GM19324 (cell line): ENCODE measurements at regions not wholly inside any gene's neighbourhood (a gene's known extent, or its start where the extent isn't known, plus 50 kb on each side); places are given as distances from the start of the nearest gene placed in this dataset.

ENCODE experiments used
- ATAC-seq: cut with Tn5 transposase; IDR thresholded peaks from one replicate; pipeline ENCODE4 v1.9.1; 2021; ENCODE audit warnings: mild to moderate bottlenecking, moderate library complexity; ENCODE audit not compliant: unreplicated experiment, low FRiP score

DNA sequence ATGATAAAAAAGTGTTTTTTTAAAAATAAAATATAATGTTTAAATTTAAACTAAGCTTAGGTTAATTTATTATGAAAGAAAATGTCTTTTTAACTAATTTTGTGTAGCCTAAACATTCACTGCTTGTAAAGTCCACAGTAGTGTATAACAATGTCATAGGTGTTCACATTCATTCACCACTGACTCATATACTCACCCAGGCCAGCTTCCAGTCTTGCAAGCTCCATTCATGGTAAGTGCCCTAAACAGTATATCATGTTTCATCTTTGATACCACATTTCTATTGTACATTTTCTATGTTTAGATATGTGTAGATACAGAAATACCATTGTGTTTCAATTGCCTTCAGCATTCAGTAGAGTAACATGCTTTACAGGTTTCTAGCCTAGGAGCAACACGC lies 530.3 kb downstream of the EPHA5 start:
- no peak for ATAC-seq

GRCh38 chr4:65126200-65126599 lies 544.1 kb downstream of the EPHA5 start:
- no peak for ATAC-seq

DNA sequence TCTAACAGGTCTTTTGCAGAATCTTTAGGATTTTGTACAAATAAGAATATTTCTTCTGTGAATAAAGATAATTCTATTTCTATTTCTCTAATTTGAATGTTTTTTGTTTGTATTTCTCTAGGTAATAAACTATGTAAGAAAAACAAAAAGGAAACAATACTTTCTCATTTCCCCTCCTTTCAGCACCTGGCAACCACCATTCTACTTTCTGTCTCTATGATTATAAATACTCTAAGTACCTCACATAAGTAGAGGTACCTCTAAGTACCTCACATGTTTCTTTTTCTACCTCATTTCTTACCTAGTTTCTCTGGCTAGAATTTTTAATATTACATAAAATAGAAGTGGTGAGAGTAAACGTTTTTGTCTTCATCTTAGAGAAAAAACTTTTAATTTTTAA lies 550.0 kb downstream of the EPHA5 start:
- no peak for ATAC-seq

- no peak for ATAC-seq
Measured at GRCh38 chr4:65102419-65102818, 567.9 kb downstream of the EPHA5 start.

GRCh38 chr4:65096630-65097029 lies 573.7 kb downstream of the EPHA5 start:
- no peak for ATAC-seq

DNA sequence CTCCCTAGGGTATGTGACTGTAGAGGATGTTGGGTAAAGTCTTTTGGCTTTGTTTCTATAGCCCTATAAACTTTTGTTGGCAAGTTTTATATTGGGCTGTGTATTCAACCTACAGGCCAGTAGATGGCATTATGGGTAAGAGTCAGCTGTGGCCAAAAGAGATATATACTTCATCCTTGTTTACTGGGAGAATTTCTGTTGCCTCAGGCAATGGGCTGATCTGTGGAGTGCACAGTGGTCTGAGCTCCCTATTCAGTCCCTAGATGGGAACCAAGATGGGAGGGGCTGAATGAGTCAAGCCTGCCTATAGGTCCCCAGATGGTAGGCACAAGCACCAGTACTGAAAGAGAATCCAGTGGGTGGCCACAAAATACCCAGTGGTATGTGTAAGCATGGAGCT lies 580.6 kb downstream of the EPHA5 start:
- no peak for ATAC-seq

DNA sequence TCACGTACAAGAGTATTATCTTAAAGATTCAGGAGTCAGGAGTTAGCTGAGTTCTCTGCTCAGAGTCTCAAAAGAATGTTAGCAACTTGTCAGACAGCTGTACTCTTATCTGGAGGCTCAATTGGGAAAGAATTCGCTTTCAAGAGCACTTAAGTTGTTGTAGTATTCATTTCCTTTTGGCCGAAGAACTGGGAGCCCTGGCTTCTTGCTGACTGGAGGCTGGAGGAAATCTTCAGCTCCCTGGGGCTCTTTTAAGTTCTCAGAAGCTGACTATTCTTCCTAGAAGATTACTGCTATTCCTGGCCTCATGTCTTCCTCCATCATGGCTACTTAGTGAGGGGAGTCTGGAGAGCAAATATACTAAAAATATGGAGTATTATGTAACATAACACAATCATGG lies 587.2 kb downstream of the EPHA5 start:
- no peak for ATAC-seq

GRCh38 chr4:65071564-65071963 lies 598.7 kb downstream of the EPHA5 start:
- no peak for ATAC-seq

DNA sequence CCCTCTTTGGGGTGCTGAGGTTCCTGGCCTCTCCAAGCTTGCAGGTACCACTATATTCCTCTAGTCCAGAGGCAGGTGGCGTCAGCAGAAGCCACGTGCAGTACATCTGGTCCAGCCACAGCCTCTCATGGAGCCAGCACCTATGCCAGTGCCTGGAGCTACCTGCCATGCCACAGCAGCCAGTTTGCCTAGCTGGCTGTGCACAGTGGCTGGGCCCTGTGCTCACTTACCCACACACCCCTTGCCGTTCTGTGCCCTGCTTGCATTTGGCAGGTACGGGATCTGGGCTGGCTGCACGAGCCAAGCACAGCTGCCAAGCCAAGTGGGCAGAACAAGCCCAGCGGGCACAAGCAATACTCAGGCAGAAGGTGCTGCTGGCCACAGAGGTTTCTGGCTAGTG lies 601.1 kb downstream of the EPHA5 start:
- no peak for ATAC-seq

GRCh38 chr4:65066106-65066505 lies 604.2 kb downstream of the EPHA5 start:
- no peak for ATAC-seq

GRCh38 chr4:65063601-65064000 lies 606.7 kb downstream of the EPHA5 start:
- no peak for ATAC-seq

- ATAC-seq: no peak
Measured at GRCh38 chr4:65050786-65051185, 619.5 kb downstream of the EPHA5 start.

DNA sequence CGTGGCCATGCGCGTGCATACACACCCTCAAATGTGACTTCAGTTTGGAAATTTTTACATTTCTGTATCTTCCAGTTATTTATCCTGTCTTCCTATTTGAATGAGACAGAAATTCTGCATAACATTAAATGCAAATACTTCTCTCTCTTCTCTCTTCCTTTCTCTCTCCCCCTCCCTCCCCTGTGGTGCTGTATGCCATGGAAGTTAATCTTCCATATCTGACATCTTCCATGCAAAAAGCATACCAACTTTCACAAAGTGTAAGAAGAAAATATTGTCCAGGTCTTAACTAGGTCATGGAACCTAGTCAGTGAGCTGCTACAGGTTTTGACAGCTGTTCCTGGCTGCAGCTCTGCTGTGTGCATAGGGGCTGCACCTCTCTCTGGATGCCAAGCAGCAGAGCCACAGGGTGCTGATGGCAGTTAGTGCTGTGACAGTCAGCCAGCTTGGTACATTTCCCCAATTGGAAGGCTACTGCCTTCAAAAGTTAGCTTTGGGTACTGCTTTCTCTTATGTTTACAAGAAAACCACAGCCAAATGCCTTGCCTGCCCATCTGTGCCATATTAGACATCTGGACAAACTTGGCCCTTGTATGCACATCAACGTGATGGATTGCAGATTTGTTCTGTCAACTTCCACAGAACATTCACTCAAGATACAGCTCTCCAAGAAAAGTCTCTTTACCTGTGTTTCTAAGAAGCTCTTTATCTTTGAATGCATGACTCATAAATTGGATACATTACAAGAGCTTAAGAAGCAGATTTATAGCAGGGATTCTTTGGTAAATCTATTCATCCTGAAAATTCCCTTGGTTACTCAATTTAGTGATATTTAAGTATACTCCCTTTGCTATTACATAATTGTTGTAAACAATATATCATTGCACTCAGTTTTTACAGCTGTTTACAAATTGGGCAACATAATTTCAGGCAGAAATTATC lies 623.8 kb downstream of the EPHA5 start:
- ATAC-seq: no peak

- no peak for ATAC-seq
Measured at GRCh38 chr4:65033899-65034298, 624.6 kb upstream of the TECRL start.

DNA sequence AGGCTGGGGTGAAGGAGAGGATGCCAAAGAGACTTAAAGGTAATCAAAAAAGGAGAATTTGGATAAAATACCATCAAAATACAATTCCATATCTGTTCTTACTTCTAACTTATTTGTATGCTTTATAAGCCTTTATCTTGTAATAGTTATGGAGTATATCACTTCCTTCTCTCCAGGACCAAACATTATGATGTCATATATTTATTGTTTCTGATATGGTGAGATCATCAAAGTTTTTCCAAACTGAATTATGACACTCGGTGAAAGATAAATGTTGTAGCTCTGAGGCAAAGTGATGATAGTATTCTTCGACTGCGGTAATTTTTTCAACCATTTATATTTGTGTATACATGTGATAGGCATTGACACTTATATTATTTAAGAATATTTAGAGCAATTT lies 619.3 kb upstream of the TECRL start:
- ATAC-seq: no peak

DNA sequence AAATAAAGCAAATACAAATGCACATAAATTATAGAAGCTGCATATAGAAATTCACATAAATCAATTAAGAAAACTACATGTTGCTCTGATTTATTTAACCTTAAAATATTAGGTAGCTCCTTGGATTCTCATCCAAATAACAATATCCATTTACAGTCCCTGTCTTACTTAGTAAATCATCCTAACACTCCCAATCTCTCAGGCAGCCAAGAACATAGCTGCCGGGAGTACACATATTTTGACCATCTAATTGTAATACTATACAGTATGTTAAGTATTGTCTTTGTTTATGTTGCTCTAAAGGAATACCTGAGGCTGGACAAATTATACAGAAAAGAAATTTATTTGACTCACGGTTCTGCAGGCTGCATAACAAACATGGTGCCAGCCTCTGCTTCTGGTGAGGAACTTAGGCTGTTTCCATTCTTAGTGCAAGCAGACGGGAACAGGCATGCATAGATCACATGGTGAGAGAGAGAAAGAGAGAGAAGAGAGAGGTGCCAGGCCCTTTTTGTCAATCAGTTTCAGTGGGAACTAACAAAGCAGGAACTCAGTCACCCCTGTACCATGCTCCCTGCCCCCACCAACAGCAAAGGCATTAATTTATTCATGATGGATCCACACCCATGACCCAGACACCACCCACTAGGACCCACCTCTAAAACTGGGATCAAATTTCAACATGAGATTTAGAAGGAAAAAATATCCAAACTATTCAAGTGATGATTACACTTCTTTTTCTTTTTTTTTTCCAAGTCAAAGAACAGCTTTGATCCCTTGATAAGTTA lies 614.8 kb upstream of the TECRL start:
- no peak for ATAC-seq

GRCh38 chr4:65023081-65023480 lies 613.8 kb upstream of the TECRL start:
- no peak for ATAC-seq

DNA sequence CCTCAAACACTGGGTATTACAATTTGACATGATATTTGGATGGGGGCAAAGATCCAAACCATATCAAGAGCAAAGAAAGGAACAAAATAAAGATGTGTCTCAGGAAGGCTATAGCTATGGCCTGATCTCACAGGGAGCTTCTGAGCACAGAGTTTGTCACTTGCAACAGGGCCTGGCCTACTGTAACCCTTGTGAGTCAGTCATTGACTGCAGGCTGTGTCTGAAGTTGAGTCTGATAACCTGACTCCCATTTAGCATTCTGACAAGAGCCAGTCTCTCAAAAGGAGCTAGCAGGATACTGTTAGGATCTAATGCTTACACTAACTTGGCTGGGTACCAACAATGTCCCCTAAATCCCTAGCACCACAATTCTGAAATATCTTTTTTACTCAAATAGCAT lies 612.5 kb upstream of the TECRL start:
- no peak for ATAC-seq

DNA sequence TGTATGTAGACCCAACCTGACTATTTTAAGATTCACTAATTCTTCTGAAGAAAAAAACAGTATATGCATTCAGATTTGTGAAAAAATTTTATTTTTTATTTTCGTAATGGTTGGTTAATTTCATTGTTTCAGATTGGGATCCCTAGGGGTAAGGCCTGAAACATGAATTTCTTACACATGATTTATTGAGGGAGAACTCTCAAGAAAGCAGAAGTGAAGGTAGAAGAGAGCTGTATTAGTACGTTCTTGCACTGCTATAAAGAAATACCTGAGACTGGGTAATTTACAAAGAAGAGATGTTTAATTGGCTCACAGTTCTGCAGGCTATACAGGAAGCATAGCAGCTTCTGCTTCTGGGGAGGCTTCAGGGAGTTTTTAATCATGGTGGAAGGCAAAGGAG lies 611.9 kb upstream of the TECRL start:
- ATAC-seq: no peak

- ATAC-seq: no peak
Measured at GRCh38 chr4:65019775-65020174, 610.5 kb upstream of the TECRL start.

DNA sequence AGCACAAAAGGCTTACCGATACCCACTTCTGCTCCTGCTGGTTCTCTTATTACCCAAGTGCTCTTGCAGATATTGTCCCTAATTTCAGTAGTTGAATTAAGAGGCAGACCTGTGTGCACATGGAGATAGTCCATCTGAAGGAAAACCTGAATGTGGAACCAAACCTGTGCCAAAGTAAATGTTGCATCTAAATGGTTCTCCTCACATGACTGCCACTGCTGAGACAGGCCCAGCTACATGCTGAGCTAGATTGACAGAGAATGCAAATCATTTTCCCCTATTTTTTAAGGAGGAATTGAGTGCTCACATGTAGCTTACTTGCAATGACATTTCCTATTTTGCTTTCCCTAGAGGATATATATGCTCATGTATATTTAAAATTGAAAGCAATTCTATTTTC lies 609.1 kb upstream of the TECRL start:
- no peak for ATAC-seq

DNA sequence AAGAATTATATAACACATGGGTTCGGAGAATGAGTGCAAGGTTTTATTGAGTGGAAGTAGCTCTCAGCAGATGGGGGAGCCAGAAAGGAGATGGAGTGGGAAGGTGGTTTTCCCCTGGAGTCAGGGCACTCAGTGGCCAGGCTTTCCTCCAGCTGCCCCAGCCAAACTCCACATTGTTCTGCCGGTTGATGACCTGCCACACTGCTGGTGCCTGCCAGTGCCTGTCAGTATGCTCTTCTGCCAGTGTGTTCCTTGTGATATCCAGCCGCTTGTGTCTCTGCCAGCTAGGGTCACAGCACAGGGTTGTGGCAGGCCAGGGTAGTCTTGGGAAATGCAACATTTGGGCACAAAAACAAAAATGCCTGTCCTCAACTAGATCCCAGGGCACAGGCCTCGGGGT lies 604.8 kb upstream of the TECRL start:
- no peak for ATAC-seq
